OCI-LY3 (cell line): ENCODE measurements at regions not wholly inside any gene's neighbourhood (a gene's known extent, or its start where the extent isn't known, plus 50 kb on each side); places are given as distances from the start of the nearest gene placed in this dataset.

Experiments used
- CTCF ChIP-seq: fragments of 200-600, 300-600 bp; sonication (generic); IDR thresholded peaks from 2 replicates; pipeline ENCODE4 v1.5.1; 2014; ENCODE audit warnings: antibody characterized with exemption, low read length, low read depth
- EZH2phosphoT487 ChIP-seq: fragments of 200-600 bp; shearing (Covaris generic); IDR thresholded peaks from 2 replicates; pipeline ENCODE4 v1.6.1; 2018; ENCODE audit warnings: antibody characterized with exemption, mixed run types, low read depth

DNA sequence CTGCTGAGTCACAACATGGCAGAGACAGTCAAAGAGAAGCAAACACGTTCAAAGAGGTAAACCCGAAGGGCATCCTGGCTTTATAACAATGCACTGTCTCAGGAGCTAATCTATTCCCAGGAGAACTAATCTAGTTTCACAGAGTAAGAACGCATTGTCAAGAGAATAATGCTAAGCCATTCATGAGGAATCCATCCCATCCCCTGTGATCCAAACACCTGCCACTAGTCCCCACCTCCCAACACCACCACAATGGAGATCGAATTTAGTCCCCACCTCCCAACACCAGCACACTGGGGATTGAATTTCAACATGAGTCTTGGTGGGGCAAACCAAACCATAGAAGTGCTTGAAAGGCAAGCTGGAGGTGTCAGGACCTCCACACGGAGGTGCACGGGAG lies 231.5 kb upstream of the ID4 start:
- no peak for TF ChIP-seq CTCF
- no peak for TF ChIP-seq EZH2phosphoT487
